A673 (cell line): ENCODE measurements at regions not wholly inside any gene's neighbourhood (a gene's known extent, or its start where the extent isn't known, plus 50 kb on each side); places are given as distances from the start of the nearest gene placed in this dataset.

ENCODE experiments used
- EZH2 ChIP-seq: fragments of 200-600 bp; sonication (generic); IDR thresholded peaks from 2 replicates; pipeline ENCODE4 v1.6.1; 2017; ENCODE audit warnings: borderline replicate concordance, low read depth, mild to moderate bottlenecking, mixed read lengths, antibody characterized with exemption, low read length; ENCODE audit not compliant: poor library complexity, severe bottlenecking
- TF ChIP-seq, protein P1 (sequence below): fragments of 300-800, 200-600 bp; sonication (generic); conservative IDR thresholded peaks from 2 replicates; pipeline ENCODE4 v1.5.1; 2017; ENCODE audit warnings: low read depth, mild to moderate bottlenecking, antibody characterized with exemption, low read length, moderate library complexity, mixed read lengths

DNA sequence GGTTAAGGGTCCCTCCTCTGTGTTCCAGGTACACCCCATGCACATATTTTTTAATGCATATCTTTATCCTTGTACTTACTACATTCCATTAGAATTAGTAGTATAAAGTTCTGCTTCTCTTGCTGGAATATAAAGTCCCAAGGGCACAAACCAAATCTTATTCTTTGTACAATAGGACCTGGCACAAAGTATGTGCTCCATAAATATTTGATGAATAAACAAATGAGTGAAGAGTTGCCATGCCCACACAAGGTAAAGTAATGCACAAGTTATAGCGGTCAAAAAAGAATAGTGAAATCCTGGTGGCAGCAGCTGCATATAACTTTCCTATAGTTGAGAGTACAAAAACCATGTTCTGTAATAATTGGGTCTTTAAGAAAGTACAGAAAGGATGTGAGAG lies 82.1 kb upstream of the BMP4 start:
- TF ChIP-seq, protein P1, sequence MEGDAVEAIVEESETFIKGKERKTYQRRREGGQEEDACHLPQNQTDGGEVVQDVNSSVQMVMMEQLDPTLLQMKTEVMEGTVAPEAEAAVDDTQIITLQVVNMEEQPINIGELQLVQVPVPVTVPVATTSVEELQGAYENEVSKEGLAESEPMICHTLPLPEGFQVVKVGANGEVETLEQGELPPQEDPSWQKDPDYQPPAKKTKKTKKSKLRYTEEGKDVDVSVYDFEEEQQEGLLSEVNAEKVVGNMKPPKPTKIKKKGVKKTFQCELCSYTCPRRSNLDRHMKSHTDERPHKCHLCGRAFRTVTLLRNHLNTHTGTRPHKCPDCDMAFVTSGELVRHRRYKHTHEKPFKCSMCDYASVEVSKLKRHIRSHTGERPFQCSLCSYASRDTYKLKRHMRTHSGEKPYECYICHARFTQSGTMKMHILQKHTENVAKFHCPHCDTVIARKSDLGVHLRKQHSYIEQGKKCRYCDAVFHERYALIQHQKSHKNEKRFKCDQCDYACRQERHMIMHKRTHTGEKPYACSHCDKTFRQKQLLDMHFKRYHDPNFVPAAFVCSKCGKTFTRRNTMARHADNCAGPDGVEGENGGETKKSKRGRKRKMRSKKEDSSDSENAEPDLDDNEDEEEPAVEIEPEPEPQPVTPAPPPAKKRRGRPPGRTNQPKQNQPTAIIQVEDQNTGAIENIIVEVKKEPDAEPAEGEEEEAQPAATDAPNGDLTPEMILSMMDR, result no peak
- no peak for TF ChIP-seq EZH2
